Liver (tissue), 3 donors: ENCODE measurements at regions not wholly inside any gene's neighbourhood (a gene's known extent, or its start where the extent isn't known, plus 50 kb on each side); places are given as distances from the start of the nearest gene placed in this dataset.

ENCODE experiments used
- CTCF ChIP-seq: fragments of 150-350 bp; IDR thresholded peaks from 2 replicates; pipeline ENCODE4 v1.5.1; 2017; ENCODE audit warnings: improper control_type of control experiment, low read depth, low read length; ENCODE audit not compliant: missing input control
- HNF4G ChIP-seq: IDR thresholded peaks from 2 replicates; pipeline ENCODE4 v1.6.1; 2016; ENCODE audit warnings: antibody characterized with exemption
- donor health status: healthy.
- donor health status: healthy.

GRCh38 chr10:120794390-120794789 lies 56.8 kb upstream of the WDR11 start:
- TF ChIP-seq CTCF (no peak), HNF4G (no peak)
